PC-3 (cell line): ENCODE measurements at regions not wholly inside any gene's neighbourhood (a gene's known extent, or its start where the extent isn't known, plus 50 kb on each side); places are given as distances from the start of the nearest gene placed in this dataset.

ENCODE experiments used
- ATAC-seq: fragments of 200-7000 bp; cut with Tn5 transposase; 2 replicates; pipeline ENCODE4 v1.9.1; 2020; ENCODE audit warnings: mild to moderate bottlenecking, moderate library complexity
- BruUV-seq: library from RNA; stranded (reverse); fragments of 400-500 nt; replicated peaks from 2 replicates; lab custom pipeline; 2021; lab: Mats Ljungman, UMichigan
- CTCF ChIA-PET: fragments of 300-600 bp; sonication (Branson Sonifier 250); formaldehyde crosslinking; loops from one replicate; lab custom pipeline; 2022; ENCODE audit warnings: antibody characterized with exemption; lab: Charles Lee
- POLR2A ChIA-PET: fragments of 300-600 bp; sonication (Branson Sonifier 250); formaldehyde crosslinking; loops from one replicate; lab custom pipeline; 2022; ENCODE audit warnings: antibody characterized with exemption; ENCODE audit not compliant: unreplicated experiment; lab: Charles Lee
- DNase-seq: peaks from one replicate; pipeline ENCODE4 v3.0.0-alpha.2; 2015
- H2AFZ ChIP-seq: fragments of 300-600 bp; sonication (generic); 2 replicates; pipeline ENCODE4 v1.6.0; 2016; ENCODE audit warnings: antibody characterized with exemption, low read length
- H3F3A ChIP-seq: fragments of 300-600 bp; sonication (generic); one replicate; pipeline ENCODE4 v1.6.0; 2017; ENCODE audit warnings: antibody characterized with exemption, low read length, control low read depth, mild to moderate bottlenecking; ENCODE audit not compliant: unreplicated experiment
- H3K27ac ChIP-seq: fragments of 300-600 bp; sonication (generic); 2 replicates; pipeline ENCODE4 v1.5.1; 2016; ENCODE audit warnings: mild to moderate bottlenecking, low read length
- H3K27me3 ChIP-seq: fragments of 300-600 bp; sonication (generic); 2 replicates; pipeline ENCODE4 v1.6.1; 2016; ENCODE audit warnings: low read length, mixed read lengths
- H3K36me3 ChIP-seq: fragments of 300-600 bp; sonication (generic); 2 replicates; pipeline ENCODE4 v1.6.1; 2016; ENCODE audit warnings: low read depth, mixed run types, low read length, mixed read lengths
- H3K4me1 ChIP-seq: fragments of 300-600 bp; sonication (generic); 2 replicates; pipeline ENCODE4 v1.5.1; 2016; ENCODE audit warnings: low read length; ENCODE audit not compliant: insufficient read depth
- H3K4me2 ChIP-seq: fragments of 300-600 bp; sonication (generic); 2 replicates; pipeline ENCODE4 v1.6.0; 2016; ENCODE audit warnings: low read length
- H3K4me3 ChIP-seq: fragments of 300-600 bp; sonication (generic); 2 replicates; pipeline ENCODE4 v1.5.1; 2016; ENCODE audit warnings: mild to moderate bottlenecking, low read length, mixed read lengths
- H3K79me2 ChIP-seq: fragments of 300-600 bp; sonication (generic); 2 replicates; pipeline ENCODE4 v1.6.1; 2017; ENCODE audit warnings: low read length, mixed read lengths
- H3K9ac ChIP-seq: fragments of 300-600 bp; sonication (generic); 2 replicates; pipeline ENCODE4 v1.6.0; 2016; ENCODE audit warnings: mild to moderate bottlenecking, low read length
- H3K9me2 ChIP-seq: fragments of 300-600 bp; sonication (generic); replicated peaks from 2 replicates; pipeline ENCODE4 v1.6.1; 2016; ENCODE audit warnings: mixed run types, low read length, mixed read lengths
- H3K9me3 ChIP-seq: fragments of 300-600 bp; sonication (generic); 2 replicates; pipeline ENCODE4 v1.6.1; 2016; ENCODE audit warnings: low read length, mixed read lengths
- H4K20me1 ChIP-seq: fragments of 300-600 bp; sonication (generic); 2 replicates; pipeline ENCODE4 v1.6.1; 2016; ENCODE audit warnings: low read length, mixed read lengths
- CTCF ChIP-seq: fragments of 300-600 bp; sonication (generic); conservative IDR thresholded peaks from 2 replicates; pipeline ENCODE4 v1.5.1; 2017; ENCODE audit warnings: antibody characterized with exemption, low read depth, mild to moderate bottlenecking, low read length
- EZH2 ChIP-seq: fragments of 300-600 bp; sonication (generic); IDR thresholded peaks from one replicate; pipeline ENCODE4 v1.6.1; 2017; ENCODE audit warnings: antibody characterized with exemption, mild to moderate bottlenecking, low read length; ENCODE audit not compliant: unreplicated experiment
- EZH2phosphoT487 ChIP-seq: fragments of 300-600 bp; sonication (generic); IDR thresholded peaks from 2 replicates; pipeline ENCODE4 v1.6.1; 2018; ENCODE audit warnings: mild to moderate bottlenecking, antibody characterized with exemption, low read length, borderline replicate concordance
- intact Hi-C: fragments of 100-400 bp; cut with micrococcal nuclease; formaldehyde crosslinking; loops from 2 replicates; pipeline ENCODE4 v1.9.0; 2023

GRCh38 chr7:19062216-19062615, 55.2 kb downstream of the TWIST1 start:
- Histone ChIP-seq H3K4me1 (peaks cover 14% of the 10 kb centered on the region), H3K27me3 (no peaks in the 10 kb centered on the region), H3K9me3 (no peaks in the 10 kb centered on the region), H3K4me3 (no peak overlapping the region), H3K9me2 (no peaks in the 10 kb centered on the region), H3K79me2 (no peaks in the 10 kb centered on the region), H4K20me1 (no peaks in the 10 kb centered on the region), H3K27ac (no peak overlapping the region), H3F3A (no peaks in the 10 kb centered on the region), H3K4me2 (no peak overlapping the region), H2AFZ (no peak overlapping the region), H3K36me3 (no peaks in the 10 kb centered on the region), H3K9ac (no peak overlapping the region)
- intact Hi-C loops: loop anchor here (5.0 kb wide), 3 partner anchors 50 to 370 kb away; no protein-coding TSS in a partner anchor
- CTCF ChIA-PET: no interaction called here
- DNase-seq: no peak
- POLR2A ChIA-PET: no interaction called here
- BruUV-seq: no TSS peak
- no peak for TF ChIP-seq EZH2
- no peak for TF ChIP-seq EZH2phosphoT487
- no peak for TF ChIP-seq CTCF
- no peak for ATAC-seq

GRCh38 chr7:19061331-19061730, 56.1 kb downstream of the TWIST1 start:
- BruUV-seq: no TSS peak
- H4K20me1 ChIP-seq: no peaks in the 10 kb centered on the region
- intact Hi-C loops: loop anchor here (2.0 to 5.0 kb wide), 4 partner anchors 51 to 369 kb away; no protein-coding TSS in a partner anchor
- no peak for TF ChIP-seq EZH2phosphoT487
- no peak for TF ChIP-seq CTCF
- TF ChIP-seq EZH2: no peak
- no peaks in the 10 kb centered on the region for H3K9me2 ChIP-seq
- peak overlapping the region; percentile 31; the same call in 1 of the 2 replicates for H3K27ac ChIP-seq
- H3K27me3 ChIP-seq: no peaks in the 10 kb centered on the region
- H3K4me1 ChIP-seq: peaks cover 14% of the 10 kb centered on the region
- H3F3A ChIP-seq: no peaks in the 10 kb centered on the region
- CTCF ChIA-PET: no interaction called here
- no peaks in the 10 kb centered on the region for H3K79me2 ChIP-seq
- POLR2A ChIA-PET: no interaction called here
- H3K4me3 ChIP-seq: no peak overlapping the region
- no peak overlapping the region for H3K9ac ChIP-seq
- H3K36me3 ChIP-seq: no peaks in the 10 kb centered on the region
- peak overlapping the region; percentile 2; the same call in 1 of the 2 replicates for H3K4me2 ChIP-seq
- no peak for DNase-seq
- no peaks in the 10 kb centered on the region for H3K9me3 ChIP-seq
- peak; percentile 29 for ATAC-seq
- no peak overlapping the region for H2AFZ ChIP-seq

GRCh38 chr7:19060761-19061259, 56.6 kb downstream of the TWIST1 start:
- Histone ChIP-seq H3K4me2 (peak overlapping the region; percentile 2; the same call in 1 of the 2 replicates), H3K4me3 (no peak overlapping the region), H3K27me3 (no peaks in the 10 kb centered on the region), H3K9me2 (no peaks in the 10 kb centered on the region), H3K4me1 (peaks cover 14% of the 10 kb centered on the region), H3K27ac (no peak overlapping the region), H4K20me1 (no peaks in the 10 kb centered on the region), H3K36me3 (no peaks in the 10 kb centered on the region), H3K79me2 (no peaks in the 10 kb centered on the region), H3K9me3 (no peaks in the 10 kb centered on the region), H3K9ac (no peak overlapping the region), H2AFZ (no peak overlapping the region), H3F3A (no peaks in the 10 kb centered on the region)
- intact Hi-C loops: loop anchor here (2.0 to 5.0 kb wide), 4 partner anchors 51 to 369 kb away; no protein-coding TSS in a partner anchor
- ChIA-PET POLR2A (no interaction called here), CTCF (no interaction called here)
- no peak for TF ChIP-seq CTCF
- no peak for TF ChIP-seq EZH2
- TF ChIP-seq EZH2phosphoT487: no peak
- ATAC-seq: peak; percentile 87
- peak; percentile 68 for DNase-seq
- BruUV-seq: no TSS peak
